ENCODE measurements at regions not wholly inside any gene's neighbourhood (a gene's known extent, or its start where the extent isn't known, plus 50 kb on each side); places are given as distances from the start of the nearest gene placed in this dataset.

DNA sequence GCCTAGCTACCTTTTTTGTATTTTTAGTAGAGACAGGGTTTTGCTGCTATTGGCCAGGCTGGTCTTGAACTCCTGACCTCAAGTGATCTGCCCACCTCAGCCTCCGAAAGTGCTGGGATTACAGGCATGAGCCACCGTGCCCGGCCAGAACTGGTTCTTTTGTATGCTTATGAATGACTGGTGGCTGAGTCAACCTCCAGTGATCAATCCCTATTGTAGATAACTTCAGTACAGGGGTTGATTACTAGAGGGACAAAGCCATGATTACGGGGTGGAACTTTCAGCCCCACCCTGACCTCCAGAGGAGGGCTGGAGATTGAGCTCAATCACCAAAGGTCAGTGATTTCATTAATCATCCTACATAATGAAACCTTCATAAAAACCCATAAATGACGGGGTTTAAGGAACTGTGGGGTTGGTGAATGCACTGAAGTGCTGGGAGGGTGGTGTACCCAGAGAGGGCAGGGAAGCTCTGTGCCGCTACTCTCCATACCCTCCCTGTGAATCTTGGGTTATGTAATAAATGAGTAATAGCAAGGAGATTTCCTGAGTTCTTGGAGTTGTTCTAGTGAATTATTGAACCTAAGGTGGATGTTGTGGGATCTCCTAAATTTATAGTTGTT is 281.8 kb upstream of the CXCR4 start:
- Histone ChIP-seq H3K9ac (ENCODE audit: insufficient read depth, low read length) (no peak overlapping the region), H2AFZ (ENCODE audit: low read length) (no peak overlapping the region), H3K36me3 (ENCODE audit: control insufficient read depth, insufficient read depth, low read length) (no peaks in the 10 kb centered on the region), H3K79me2 (ENCODE audit: control insufficient read depth, insufficient read depth, low read length) (no peaks in the 10 kb centered on the region), H3K4me2 (ENCODE audit: extremely low read depth, insufficient read depth, low read length) (no peak overlapping the region), H3K4me3 (replicated peaks in 1 of 4; ENCODE audit: control extremely low read depth in 1 of 4, insufficient read depth in 1 of 4, low read depth in 3 of 4, low read length in 4 of 4) (no peak overlapping the region), H3K27me3 (ENCODE audit: control insufficient read depth, insufficient read depth, low read length) (no peaks in the 10 kb centered on the region), H3K4me1 (ENCODE audit: control insufficient read depth, extremely low read depth, insufficient read depth, low read length) (no peaks in the 10 kb centered on the region), H3K9me3 (ENCODE audit: control insufficient read depth, insufficient read depth, low read depth, low read length) (no peaks in the 10 kb centered on the region), H4K20me1 (ENCODE audit: control insufficient read depth, extremely low read depth, insufficient read depth, low read length) (no peaks in the 10 kb centered on the region), H3K27ac (ENCODE audit: insufficient read depth, low read length) (no peak overlapping the region)
- no peak for TF ChIP-seq EZH2 (IDR thresholded peaks at IDR 0.05; ENCODE audit: low read length, missing control alignments)
- TF ChIP-seq, protein P1, sequence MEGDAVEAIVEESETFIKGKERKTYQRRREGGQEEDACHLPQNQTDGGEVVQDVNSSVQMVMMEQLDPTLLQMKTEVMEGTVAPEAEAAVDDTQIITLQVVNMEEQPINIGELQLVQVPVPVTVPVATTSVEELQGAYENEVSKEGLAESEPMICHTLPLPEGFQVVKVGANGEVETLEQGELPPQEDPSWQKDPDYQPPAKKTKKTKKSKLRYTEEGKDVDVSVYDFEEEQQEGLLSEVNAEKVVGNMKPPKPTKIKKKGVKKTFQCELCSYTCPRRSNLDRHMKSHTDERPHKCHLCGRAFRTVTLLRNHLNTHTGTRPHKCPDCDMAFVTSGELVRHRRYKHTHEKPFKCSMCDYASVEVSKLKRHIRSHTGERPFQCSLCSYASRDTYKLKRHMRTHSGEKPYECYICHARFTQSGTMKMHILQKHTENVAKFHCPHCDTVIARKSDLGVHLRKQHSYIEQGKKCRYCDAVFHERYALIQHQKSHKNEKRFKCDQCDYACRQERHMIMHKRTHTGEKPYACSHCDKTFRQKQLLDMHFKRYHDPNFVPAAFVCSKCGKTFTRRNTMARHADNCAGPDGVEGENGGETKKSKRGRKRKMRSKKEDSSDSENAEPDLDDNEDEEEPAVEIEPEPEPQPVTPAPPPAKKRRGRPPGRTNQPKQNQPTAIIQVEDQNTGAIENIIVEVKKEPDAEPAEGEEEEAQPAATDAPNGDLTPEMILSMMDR (conservative IDR thresholded peaks at IDR 0.05 in 1 of 2, IDR thresholded peaks at IDR 0.05 in 1 of 2; ENCODE audit: low read depth in 1 of 2, low read length in 2 of 2), result no peak
- no peak for DNase-seq (ENCODE audit: low read depth in 2 of 2)

DNA sequence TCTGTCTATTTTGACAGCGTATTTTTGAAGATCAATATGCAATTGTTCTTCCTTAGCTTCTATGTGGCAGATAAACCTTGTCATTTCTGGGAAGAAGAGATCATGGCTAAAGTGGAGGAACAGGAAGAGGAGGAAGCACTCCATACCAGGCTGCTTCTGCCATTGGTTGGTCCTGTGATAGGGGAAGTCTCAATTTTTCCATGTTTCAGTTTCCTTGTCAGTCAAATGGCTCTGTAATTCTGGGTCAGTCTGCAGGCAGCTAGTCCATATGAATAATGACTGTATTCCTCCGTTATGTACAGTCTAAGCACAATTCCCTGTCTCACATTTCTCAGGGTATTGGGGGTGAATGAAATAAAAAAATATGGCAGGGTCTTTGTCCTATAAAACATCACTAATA is 277.6 kb upstream of the CXCR4 start:
- no peaks in the 10 kb centered on the region for H3K79me2 ChIP-seq (ENCODE audit: control insufficient read depth, insufficient read depth, low read length)
- no peak overlapping the region for H3K4me2 ChIP-seq (ENCODE audit: extremely low read depth, insufficient read depth, low read length)
- H3K4me3 ChIP-seq (replicated peaks in 1 of 4; ENCODE audit: control extremely low read depth in 1 of 4, insufficient read depth in 1 of 4, low read depth in 3 of 4, low read length in 4 of 4), result no peak overlapping the region
- no peaks in the 10 kb centered on the region for H3K9me3 ChIP-seq (ENCODE audit: control insufficient read depth, insufficient read depth, low read depth, low read length)
- no peak for DNase-seq (ENCODE audit: low read depth in 2 of 2)
- H3K4me1 ChIP-seq (ENCODE audit: control insufficient read depth, extremely low read depth, insufficient read depth, low read length), result no peaks in the 10 kb centered on the region
- H3K27me3 ChIP-seq (ENCODE audit: control insufficient read depth, insufficient read depth, low read length), result no peaks in the 10 kb centered on the region
- TF ChIP-seq, protein P1 (conservative IDR thresholded peaks at IDR 0.05 in 1 of 2, IDR thresholded peaks at IDR 0.05 in 1 of 2; ENCODE audit: low read depth in 1 of 2, low read length in 2 of 2), result no peak
- TF ChIP-seq EZH2 (IDR thresholded peaks at IDR 0.05; ENCODE audit: low read length, missing control alignments), result no peak
- H3K36me3 ChIP-seq (ENCODE audit: control insufficient read depth, insufficient read depth, low read length), result no peaks in the 10 kb centered on the region
- no peak overlapping the region for H2AFZ ChIP-seq (ENCODE audit: low read length)
- H3K9ac ChIP-seq (ENCODE audit: insufficient read depth, low read length), result no peak overlapping the region
- no peak overlapping the region for H3K27ac ChIP-seq (ENCODE audit: insufficient read depth, low read length)
- H4K20me1 ChIP-seq (ENCODE audit: control insufficient read depth, extremely low read depth, insufficient read depth, low read length), result no peaks in the 10 kb centered on the region

DNA sequence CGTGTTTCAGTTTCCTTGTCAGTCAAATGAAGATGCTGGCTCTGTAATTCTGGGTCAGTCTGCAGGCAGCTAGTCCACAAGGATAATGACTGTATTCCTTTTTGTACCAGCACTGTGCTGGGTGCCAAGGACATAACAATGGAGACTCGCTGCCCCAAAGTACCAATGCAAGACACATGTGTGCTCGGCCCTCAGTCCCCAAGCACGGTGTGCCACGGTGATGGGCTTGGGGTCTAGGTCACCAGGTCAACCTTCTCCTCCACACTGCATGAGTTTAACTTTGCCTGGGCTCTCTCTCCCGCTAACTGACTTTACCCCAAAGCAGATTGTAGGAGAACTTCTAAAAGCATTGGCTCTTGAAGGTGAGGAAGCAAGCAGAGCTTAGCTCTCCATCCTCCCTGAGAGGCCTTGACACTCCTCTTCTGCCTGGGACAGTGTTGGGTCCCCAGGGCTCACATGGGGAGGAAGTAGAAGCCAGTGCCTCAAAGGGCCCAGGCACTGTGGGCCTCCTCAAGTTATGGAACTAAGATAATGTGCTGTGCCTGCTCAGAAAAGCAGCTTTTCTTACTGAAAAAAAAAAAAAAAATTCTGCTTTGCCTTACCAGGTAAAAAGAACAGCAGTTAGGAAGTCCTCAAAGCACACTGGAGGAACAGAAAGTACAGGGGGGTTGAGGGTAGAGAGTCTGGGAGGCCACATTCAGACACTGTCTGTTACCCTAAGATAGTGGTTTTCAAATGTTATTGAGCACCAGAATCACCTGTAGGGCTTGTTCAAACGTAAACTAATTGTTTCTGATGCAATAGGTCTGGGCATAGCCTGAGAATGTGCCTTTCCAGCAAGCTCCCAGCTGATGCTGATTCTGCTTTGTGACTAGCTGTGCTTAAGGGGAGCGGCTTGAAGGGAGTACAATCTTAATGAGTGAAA is 276.4 kb upstream of the CXCR4 start:
- no peak overlapping the region for H3K4me3 ChIP-seq (replicated peaks in 1 of 4; ENCODE audit: control extremely low read depth in 1 of 4, insufficient read depth in 1 of 4, low read depth in 3 of 4, low read length in 4 of 4)
- no peak overlapping the region for H2AFZ ChIP-seq (ENCODE audit: low read length)
- no peak overlapping the region for H3K27ac ChIP-seq (ENCODE audit: insufficient read depth, low read length)
- no peak overlapping the region for H3K9ac ChIP-seq (ENCODE audit: insufficient read depth, low read length)
- no peak for TF ChIP-seq EZH2 (IDR thresholded peaks at IDR 0.05; ENCODE audit: low read length, missing control alignments)
- TF ChIP-seq, protein P1 (conservative IDR thresholded peaks at IDR 0.05 in 1 of 2, IDR thresholded peaks at IDR 0.05 in 1 of 2; ENCODE audit: low read depth in 1 of 2, low read length in 2 of 2), result no peak
- H3K36me3 ChIP-seq (ENCODE audit: control insufficient read depth, insufficient read depth, low read length), result no peaks in the 10 kb centered on the region
- no peak overlapping the region for H3K4me2 ChIP-seq (ENCODE audit: extremely low read depth, insufficient read depth, low read length)
- DNase-seq (ENCODE audit: low read depth in 2 of 2), result no peak
- H3K27me3 ChIP-seq (ENCODE audit: control insufficient read depth, insufficient read depth, low read length), result no peaks in the 10 kb centered on the region
- H3K4me1 ChIP-seq (ENCODE audit: control insufficient read depth, extremely low read depth, insufficient read depth, low read length), result no peaks in the 10 kb centered on the region
- no peaks in the 10 kb centered on the region for H3K79me2 ChIP-seq (ENCODE audit: control insufficient read depth, insufficient read depth, low read length)
- no peaks in the 10 kb centered on the region for H4K20me1 ChIP-seq (ENCODE audit: control insufficient read depth, extremely low read depth, insufficient read depth, low read length)
- H3K9me3 ChIP-seq (ENCODE audit: control insufficient read depth, insufficient read depth, low read depth, low read length), result no peaks in the 10 kb centered on the region
